NCI-H1092 treated with DMSO at 0.1 percent for 48 hours (cell line): ENCODE measurements at regions not wholly inside any gene's neighbourhood (a gene's known extent, or its start where the extent isn't known, plus 50 kb on each side); places are given as distances from the start of the nearest gene placed in this dataset.

Experiments used
- DNase-seq: peaks from one replicate; lab custom pipeline; 2025; lab: John Stamatoyannopoulos, UW

GRCh38 chr1:13922466-13923110 is 222.6 kb downstream of the PRDM2 start:
- no peak for DNase-seq

- no peak for DNase-seq
Measured at GRCh38 chr1:13926556-13926955, 226.6 kb downstream of the PRDM2 start.

GRCh38 chr1:13927736-13928135 is 227.7 kb downstream of the PRDM2 start:
- DNase-seq: no peak

DNA sequence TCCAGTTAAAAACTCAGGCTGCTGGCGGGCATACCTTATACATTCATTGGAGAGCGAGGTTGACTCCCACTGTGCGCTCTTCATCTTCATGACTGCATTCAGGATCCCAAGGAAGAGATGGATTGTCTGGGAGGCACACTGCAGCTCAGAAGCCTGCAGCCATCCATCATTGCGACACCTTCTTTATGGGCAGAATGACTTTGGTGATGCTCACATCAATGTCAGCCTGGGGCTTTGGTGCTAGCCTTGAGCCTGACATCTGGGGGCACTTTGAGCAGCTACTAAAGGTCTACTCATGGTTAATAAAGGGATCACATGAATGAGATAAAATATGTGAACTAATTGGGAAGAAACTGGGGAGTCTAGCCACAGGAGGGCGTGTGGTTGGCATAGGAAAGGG is 229.3 kb downstream of the PRDM2 start:
- DNase-seq: no peak

GRCh38 chr1:13930151-13930550 is 230.2 kb downstream of the PRDM2 start:
- DNase-seq: peak; percentile 3

DNA sequence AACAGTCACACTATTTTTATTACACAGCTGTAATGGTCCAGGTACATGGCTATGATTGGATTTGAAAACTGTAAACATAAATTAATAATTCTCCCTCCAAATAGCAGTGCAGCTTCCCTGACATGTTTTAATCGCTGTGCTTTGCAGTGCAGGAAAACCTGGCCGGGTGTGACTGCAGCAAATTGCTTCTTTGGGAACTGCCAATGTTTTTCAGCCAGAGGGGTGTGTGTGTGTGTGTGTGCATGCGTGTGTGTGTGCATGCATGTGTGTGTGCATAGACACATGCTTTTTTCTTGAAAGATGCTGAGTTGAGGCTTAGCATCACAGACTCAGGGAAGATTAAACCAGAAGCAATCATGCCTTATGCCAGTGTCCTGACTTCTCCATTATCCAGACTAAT is 231.2 kb downstream of the PRDM2 start:
- DNase-seq: no peak

GRCh38 chr1:13935336-13935735 is 235.3 kb downstream of the PRDM2 start:
- DNase-seq: peak; percentile 69

- DNase-seq: no peak
Measured at GRCh38 chr1:13941315-13941714, 241.3 kb downstream of the PRDM2 start.

DNA sequence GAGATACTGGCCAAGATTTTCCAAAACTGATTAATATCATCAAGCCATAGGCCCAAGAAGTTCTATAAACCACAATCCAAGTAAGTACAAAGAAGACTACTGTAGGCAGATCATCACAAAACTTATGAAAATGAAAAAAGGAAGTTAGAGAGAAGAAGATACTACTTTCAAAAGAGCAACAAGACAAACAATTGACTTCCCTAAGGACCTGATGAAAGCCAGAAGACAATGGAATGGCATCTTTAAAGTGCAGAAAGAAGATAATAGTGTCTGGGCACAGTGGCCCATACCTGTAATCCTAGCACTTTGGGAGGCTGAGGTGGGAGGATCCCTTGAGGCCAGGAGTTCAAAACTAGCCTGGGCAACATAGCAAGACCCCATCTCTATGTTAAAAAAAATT is 243.1 kb downstream of the PRDM2 start:
- no peak for DNase-seq

DNA sequence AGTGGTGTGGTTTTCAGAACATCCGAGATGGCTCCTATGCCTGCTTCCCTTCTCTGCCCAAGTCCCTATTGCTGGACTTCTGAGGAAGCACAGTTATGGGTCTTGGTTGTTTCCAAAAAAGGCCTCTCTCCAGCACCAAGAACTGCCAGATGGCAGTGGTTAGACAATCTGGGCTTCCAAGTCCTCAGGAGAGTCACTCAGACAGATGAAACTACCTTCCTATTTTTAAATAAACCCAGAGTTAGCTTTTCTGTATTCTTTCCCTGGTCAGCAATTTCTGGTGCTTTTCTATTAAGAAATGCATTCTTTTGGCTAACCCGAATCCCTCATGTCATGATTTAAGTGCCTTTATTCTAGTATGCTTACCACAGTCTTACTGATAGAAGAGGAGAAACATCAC is 245.9 kb downstream of the PRDM2 start:
- no peak for DNase-seq

DNA sequence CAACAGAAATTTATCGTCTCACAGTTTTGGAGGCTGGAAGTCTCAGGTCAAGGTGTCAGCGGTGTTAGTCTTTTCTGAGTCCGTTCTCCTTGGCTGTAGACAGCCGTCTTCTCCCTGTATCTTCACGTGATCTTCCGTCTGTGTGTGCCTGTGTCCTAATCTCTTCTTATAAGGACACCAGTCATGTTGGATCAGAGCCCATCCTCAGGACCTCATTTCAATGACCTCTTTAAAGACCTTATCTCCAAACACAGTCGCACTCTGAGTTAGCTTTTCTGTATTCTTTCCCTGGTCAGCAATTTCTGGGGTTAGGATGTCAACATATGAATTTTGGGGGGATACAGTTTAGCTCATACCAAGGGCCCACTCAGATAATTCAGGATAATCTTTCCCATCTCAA is 247.7 kb downstream of the PRDM2 start:
- DNase-seq: no peak

DNA sequence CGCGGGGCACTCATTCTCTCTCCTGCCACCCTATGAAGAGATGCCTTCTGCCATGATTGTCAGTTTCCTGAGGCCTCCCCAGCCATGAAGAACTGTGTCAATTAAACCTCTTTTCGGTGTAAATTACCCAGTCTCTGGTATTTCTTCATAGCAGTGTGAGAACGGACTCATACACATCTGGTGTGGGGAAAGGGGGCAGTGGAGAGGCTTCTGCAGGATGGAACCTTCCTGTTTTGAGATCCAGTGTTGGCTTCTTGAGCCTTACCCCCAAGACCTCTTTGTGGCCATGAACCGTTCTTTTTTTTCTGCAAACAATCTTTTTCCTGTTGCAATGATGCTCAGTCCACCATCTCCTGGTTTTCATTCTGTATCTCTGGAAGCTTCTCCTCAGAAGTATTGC is 248.4 kb downstream of the PRDM2 start:
- DNase-seq: no peak

- DNase-seq: no peak
Measured at GRCh38 chr1:13948888-13949391, 249.0 kb downstream of the PRDM2 start.

- no peak for DNase-seq
Measured at GRCh38 chr1:13949546-13949945, 249.6 kb downstream of the PRDM2 start.

GRCh38 chr1:13950637-13951036 is 250.6 kb downstream of the PRDM2 start:
- DNase-seq: no peak

DNA sequence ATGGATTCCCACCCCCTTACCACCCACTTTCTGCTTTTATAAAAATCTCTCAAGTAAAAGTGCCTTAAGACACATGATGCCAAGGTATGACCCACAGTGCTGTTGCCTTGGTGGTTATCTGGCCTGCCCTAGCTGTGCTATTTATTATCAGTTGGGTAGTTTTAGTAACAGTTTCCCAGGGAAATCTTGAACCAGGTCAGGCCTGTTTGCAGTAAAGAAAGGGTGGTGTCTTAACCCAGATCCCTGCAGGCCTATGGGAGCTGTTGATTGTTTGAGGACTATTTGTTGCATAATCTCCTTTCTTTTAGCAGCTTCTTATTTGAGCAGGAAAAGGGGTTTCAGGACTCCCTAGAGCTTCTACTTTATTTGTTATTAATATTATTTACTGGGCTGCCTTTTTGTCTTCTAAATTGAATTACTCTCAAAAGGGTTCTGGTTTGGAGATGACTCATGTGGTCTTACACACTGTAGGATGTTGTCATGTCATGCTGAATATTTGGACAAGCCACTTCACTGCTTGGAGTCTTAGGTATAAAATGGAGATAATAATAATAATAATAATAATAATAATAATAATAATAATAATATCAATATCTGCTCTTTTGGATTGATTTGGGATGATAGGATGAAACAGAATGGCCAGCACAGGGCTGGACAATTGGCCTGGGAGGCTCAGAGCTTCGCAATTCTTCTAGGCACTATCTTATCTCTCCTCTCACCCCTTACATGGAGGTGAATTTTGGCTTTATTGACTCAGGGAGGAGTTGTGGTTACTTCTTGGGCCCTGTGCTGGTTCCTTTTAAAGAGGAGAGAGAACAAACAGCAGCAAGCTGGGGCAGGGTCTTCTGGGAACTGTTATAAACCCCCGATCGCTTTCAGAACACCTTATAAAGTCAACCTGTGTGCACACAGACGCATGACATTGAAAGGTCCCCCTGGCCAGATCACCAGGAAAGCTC is 252.1 kb downstream of the PRDM2 start:
- no peak for DNase-seq

GRCh38 chr1:13952985-13953384 is 253.0 kb downstream of the PRDM2 start:
- no peak for DNase-seq

DNA sequence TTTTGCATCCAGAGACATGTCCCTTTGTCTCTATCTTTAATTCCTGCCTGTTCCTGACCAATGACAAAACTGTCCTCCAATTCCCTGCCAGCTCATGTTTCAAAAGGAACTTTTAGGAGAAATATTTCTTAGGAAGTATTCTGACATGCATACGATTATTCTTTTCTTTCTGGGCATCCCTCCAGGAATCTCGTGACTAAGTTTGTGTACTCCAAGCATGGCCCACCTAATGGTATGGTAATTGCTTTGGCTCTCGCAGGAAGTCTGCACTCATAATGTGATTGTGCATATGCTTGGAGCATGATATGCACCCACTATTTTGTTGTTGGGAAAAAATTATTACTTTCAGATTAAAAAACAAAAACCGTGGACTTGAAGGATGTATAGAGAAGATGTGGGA is 256.4 kb downstream of the PRDM2 start:
- DNase-seq: no peak

GRCh38 chr1:13960375-13960987 is 260.5 kb downstream of the PRDM2 start:
- peak; percentile 66 for DNase-seq

DNA sequence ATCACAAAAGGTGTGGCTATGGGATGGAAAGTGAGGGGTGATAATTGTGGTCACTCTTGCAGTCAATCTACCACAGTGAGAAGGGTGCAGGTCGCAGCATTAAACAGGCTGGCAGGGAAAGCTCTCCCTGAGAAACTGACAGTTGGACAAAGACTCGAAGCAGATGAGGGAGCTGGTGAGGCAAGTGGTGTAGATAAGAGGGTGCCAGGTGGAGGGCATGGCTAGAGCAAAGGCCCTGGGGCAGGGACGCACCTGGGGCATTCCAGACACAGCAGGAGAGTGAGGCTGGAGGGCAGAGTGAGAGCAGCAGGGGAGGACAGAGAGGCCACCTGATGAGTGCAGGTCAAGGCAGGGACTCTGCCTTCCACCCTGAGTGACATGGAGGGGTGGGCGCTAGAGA is 264.8 kb downstream of the PRDM2 start:
- no peak for DNase-seq

GRCh38 chr1:13965770-13966398 is 265.9 kb downstream of the PRDM2 start:
- peak; percentile 91 for DNase-seq

GRCh38 chr1:13967707-13968106 is 267.7 kb downstream of the PRDM2 start:
- DNase-seq: no peak
